ENCODE measurements at regions not wholly inside any gene's neighbourhood (a gene's known extent, or its start where the extent isn't known, plus 50 kb on each side); places are given as distances from the start of the nearest gene placed in this dataset.

GRCh38 chr13:70432276-70432805 lies 324.1 kb upstream of the KLHL1 start:
- no peak for TF ChIP-seq CTCF (IDR thresholded peaks at IDR 0.05; ENCODE audit: low read depth, low read length, missing control alignments)
- no peak for DNase-seq (ENCODE audit: low read depth)
- H3K4me3 ChIP-seq (ENCODE audit: low read depth, low read length): no peak overlapping the region
- in situ Hi-C loops (cut with HindIII; ENCODE audit: low sequenced_read_pairs): no loop called here

DNA sequence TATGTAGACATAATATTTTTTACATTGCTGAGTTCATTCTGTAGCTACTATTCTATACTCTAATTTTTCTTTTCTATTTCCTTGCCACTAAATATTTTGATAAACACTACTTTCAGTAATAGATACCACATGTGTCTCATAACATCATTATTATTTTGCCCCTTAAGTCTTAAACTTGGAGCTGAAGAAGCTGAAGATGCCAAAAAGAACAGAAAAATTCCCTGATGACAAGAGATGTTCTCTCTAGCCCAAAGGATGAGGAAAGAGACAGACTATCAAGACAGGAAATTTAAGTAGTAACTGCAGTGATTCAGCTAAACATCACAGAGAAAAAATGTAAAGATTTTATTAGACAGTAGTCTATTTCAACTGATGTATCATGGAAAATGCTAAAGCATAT lies 322.0 kb upstream of the KLHL1 start:
- DNase-seq (ENCODE audit: low read depth): no peak

GRCh38 chr13:70424928-70425327 lies 316.7 kb upstream of the KLHL1 start:
- DNase-seq (ENCODE audit: low read depth): no peak
- no peak overlapping the region for H3K4me3 ChIP-seq (ENCODE audit: low read depth, low read length)
- TF ChIP-seq CTCF (IDR thresholded peaks at IDR 0.05; ENCODE audit: low read depth, low read length, missing control alignments): no peak
- in situ Hi-C loops (cut with HindIII; ENCODE audit: low sequenced_read_pairs): no loop called here

More for the DNA sequence above, 322.0 kb upstream of the KLHL1 start:
- in situ Hi-C loops (cut with HindIII; ENCODE audit: low sequenced_read_pairs): no loop called here
- H3K4me3 ChIP-seq (ENCODE audit: low read depth, low read length): no peak overlapping the region
- TF ChIP-seq CTCF (IDR thresholded peaks at IDR 0.05; ENCODE audit: low read depth, low read length, missing control alignments): no peak

DNA sequence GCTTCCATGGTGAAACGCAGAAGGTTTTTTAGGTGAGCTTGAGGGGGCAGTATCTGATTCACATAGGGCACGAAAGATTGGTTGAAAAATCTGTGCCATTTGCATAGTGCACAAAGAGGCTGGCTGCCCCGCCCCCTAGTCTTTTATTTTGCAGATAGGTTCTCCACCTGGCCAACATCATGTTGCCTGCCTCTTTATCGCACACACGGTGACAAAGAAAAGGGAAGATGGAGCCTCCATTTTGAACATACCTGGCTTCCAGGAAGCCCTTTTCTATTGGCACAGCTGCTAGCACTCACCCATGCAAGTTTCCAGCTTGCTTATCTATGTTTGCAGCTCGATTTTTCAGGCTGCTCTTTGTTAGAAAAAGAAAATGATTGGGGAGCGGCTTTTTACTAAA lies 316.2 kb upstream of the KLHL1 start:
- no peak for DNase-seq (ENCODE audit: low read depth)
- H3K4me3 ChIP-seq (ENCODE audit: low read depth, low read length): no peak overlapping the region
- in situ Hi-C loops (cut with HindIII; ENCODE audit: low sequenced_read_pairs): no loop called here
- TF ChIP-seq CTCF (IDR thresholded peaks at IDR 0.05; ENCODE audit: low read depth, low read length, missing control alignments): no peak

DNA sequence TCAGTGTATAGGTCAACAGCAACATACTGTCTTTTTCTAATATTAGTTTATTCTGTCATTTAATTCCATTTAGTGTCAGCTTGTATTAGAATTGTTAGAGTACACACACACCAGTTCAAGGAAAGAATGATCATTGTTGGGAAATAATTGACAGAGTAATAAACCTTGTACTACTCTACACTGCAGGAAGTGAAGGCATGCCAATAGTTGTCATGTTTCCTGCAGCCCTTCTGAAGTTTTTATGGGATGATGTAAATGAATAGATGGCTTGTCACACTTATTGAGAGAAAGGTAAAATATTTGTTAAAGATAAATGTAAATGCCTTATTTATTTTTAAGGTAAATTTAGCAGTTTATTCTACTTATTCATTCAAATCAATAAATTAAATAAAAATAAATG lies 306.9 kb upstream of the KLHL1 start:
- H3K4me3 ChIP-seq (ENCODE audit: low read depth, low read length): no peak overlapping the region
- no peak for TF ChIP-seq CTCF (IDR thresholded peaks at IDR 0.05; ENCODE audit: low read depth, low read length, missing control alignments)
- DNase-seq (ENCODE audit: low read depth): no peak
- in situ Hi-C loops (cut with HindIII; ENCODE audit: low sequenced_read_pairs): no loop called here

DNA sequence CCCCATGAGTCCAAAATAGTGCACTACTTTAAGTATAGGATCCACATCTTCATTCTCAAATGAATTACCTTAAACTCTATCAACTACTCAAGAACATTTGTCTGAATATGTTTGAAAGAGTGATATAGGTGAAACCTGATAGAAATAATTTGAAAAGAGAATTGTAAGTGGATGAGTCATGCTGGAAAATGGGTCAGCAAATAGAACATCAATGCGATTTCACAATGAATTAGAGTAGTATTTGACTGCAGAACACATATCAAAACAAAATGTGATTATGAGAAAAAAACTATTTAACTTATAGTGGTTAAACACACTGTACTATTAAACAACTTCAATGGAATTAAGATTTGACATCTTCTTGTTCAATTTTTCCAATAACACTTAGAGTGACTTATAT lies 300.6 kb upstream of the KLHL1 start:
- no peak for DNase-seq (ENCODE audit: low read depth)
- TF ChIP-seq CTCF (IDR thresholded peaks at IDR 0.05; ENCODE audit: low read depth, low read length, missing control alignments): no peak
- in situ Hi-C loops (cut with HindIII; ENCODE audit: low sequenced_read_pairs): no loop called here
- H3K4me3 ChIP-seq (ENCODE audit: low read depth, low read length): no peak overlapping the region

GRCh38 chr13:70407486-70407885 lies 299.2 kb upstream of the KLHL1 start:
- DNase-seq (ENCODE audit: low read depth): peak; percentile 27
- no peak for TF ChIP-seq CTCF (IDR thresholded peaks at IDR 0.05; ENCODE audit: low read depth, low read length, missing control alignments)
- no peak overlapping the region for H3K4me3 ChIP-seq (ENCODE audit: low read depth, low read length)
- in situ Hi-C loops (cut with HindIII; ENCODE audit: low sequenced_read_pairs): no loop called here

All from astrocyte of the cerebellum (primary cell).